ENCODE measurements at regions not wholly inside any gene's neighbourhood (a gene's known extent, or its start where the extent isn't known, plus 50 kb on each side); places are given as distances from the start of the nearest gene placed in this dataset.
"Not testable (repeated sequence)": the region's sequence is repeated elsewhere in the genome, so short reads cannot be mapped to it uniquely, and the experiment has no call there.

GRCh38 chr5:63094730-63095129 lies 516.1 kb downstream of the LRRC70 start:
- DNase-seq (ENCODE audit: insufficient read length, low spot score): no peak
- no peak for TF ChIP-seq CTCF (IDR thresholded peaks at IDR 0.05; ENCODE audit: insufficient read depth, missing control alignments)
- no peak for FAIRE-seq

GRCh38 chr5:63089147-63089546 lies 510.5 kb downstream of the LRRC70 start:
- FAIRE-seq: no peak
- no peak for TF ChIP-seq CTCF (IDR thresholded peaks at IDR 0.05; ENCODE audit: insufficient read depth, missing control alignments)
- DNase-seq (ENCODE audit: insufficient read length, low spot score): no peak

GRCh38 chr5:63085561-63085960 lies 506.9 kb downstream of the LRRC70 start:
- DNase-seq (ENCODE audit: insufficient read length, low spot score) (no peak), FAIRE-seq (no peak)

GRCh38 chr5:63083689-63084088 lies 505.1 kb downstream of the LRRC70 start:
- DNase-seq (ENCODE audit: insufficient read length, low spot score); FAIRE-seq: not testable (repeated sequence)

More at GRCh38 chr5:63085561-63085960, 506.9 kb downstream of the LRRC70 start:
- no peak for TF ChIP-seq CTCF (IDR thresholded peaks at IDR 0.05; ENCODE audit: insufficient read depth, missing control alignments)

GRCh38 chr5:63081402-63081801 lies 502.8 kb downstream of the LRRC70 start:
- FAIRE-seq: no peak
- no peak for TF ChIP-seq CTCF (IDR thresholded peaks at IDR 0.05; ENCODE audit: insufficient read depth, missing control alignments)

GRCh38 chr5:63070001-63070400 lies 491.4 kb downstream of the LRRC70 start:
- no peak for TF ChIP-seq CTCF (IDR thresholded peaks at IDR 0.05; ENCODE audit: insufficient read depth, missing control alignments)
- FAIRE-seq: no peak
- DNase-seq (ENCODE audit: insufficient read length, low spot score): no peak

More at GRCh38 chr5:63081402-63081801, 502.8 kb downstream of the LRRC70 start:
- DNase-seq (ENCODE audit: insufficient read length, low spot score): no peak

GRCh38 chr5:63055421-63055820 lies 476.8 kb downstream of the LRRC70 start:
- DNase-seq (ENCODE audit: insufficient read length, low spot score) (no peak), FAIRE-seq (no peak)

More at GRCh38 chr5:63055421-63055820, 476.8 kb downstream of the LRRC70 start:
- TF ChIP-seq CTCF (IDR thresholded peaks at IDR 0.05; ENCODE audit: insufficient read depth, missing control alignments): no peak

All from D721Med (cell line).